RWPE2 (cell line): ENCODE measurements at regions not wholly inside any gene's neighbourhood (a gene's known extent, or its start where the extent isn't known, plus 50 kb on each side); places are given as distances from the start of the nearest gene placed in this dataset.

Experiments
- ATAC-seq: fragments of 200-7000 bp; cut with Tn5 transposase; 3 replicates; pipeline ENCODE4 v1.9.1; 2021; ENCODE audit warnings: low read depth
- DNase-seq: peaks from one replicate; pipeline ENCODE4 v3.0.0-alpha.2; 2020; ENCODE audit warnings: low spot score
- H3K27ac ChIP-seq: fragments of 450-650 bp; 2 replicates; pipeline ENCODE4 v1.5.1; 2017; ENCODE audit warnings: mild to moderate bottlenecking; ENCODE audit not compliant: poor library complexity, severe bottlenecking
- H3K27me3 ChIP-seq: fragments of 250-450 bp; sonication (Bioruptor Pico); 2 replicates; pipeline ENCODE4 v1.5.1; 2021; ENCODE audit warnings: mild to moderate bottlenecking, moderate library complexity; ENCODE audit not compliant: insufficient read depth, poor library complexity, severe bottlenecking
- H3K36me3 ChIP-seq: fragments of 250-450 bp; sonication (Bioruptor Pico); 2 replicates; pipeline ENCODE4 v1.5.1; 2020; ENCODE audit warnings: low read depth, mild to moderate bottlenecking, moderate library complexity
- H3K4me1 ChIP-seq: fragments of 250-450 bp; sonication (Bioruptor Pico); 2 replicates; pipeline ENCODE4 v1.5.1; 2021; ENCODE audit warnings: mild to moderate bottlenecking, moderate library complexity; ENCODE audit not compliant: insufficient read depth, poor library complexity, severe bottlenecking
- H3K4me3 ChIP-seq: fragments of 250-450 bp; sonication (Bioruptor Pico); 2 replicates; pipeline ENCODE4 v1.5.1; 2021; ENCODE audit warnings: mild to moderate bottlenecking, moderate library complexity; ENCODE audit not compliant: severe bottlenecking
- H3K9me3 ChIP-seq: fragments of 250-450 bp; sonication (Bioruptor Pico); 2 replicates; pipeline ENCODE4 v1.5.1; 2021; ENCODE audit warnings: mild to moderate bottlenecking, moderate library complexity; ENCODE audit not compliant: severe bottlenecking
- CTCF ChIP-seq: fragments of 450-650 bp; IDR thresholded peaks from one replicate; pipeline ENCODE4 v1.5.1; 2017; ENCODE audit warnings: mild to moderate bottlenecking, moderate library complexity; ENCODE audit not compliant: poor library complexity, severe bottlenecking

DNA sequence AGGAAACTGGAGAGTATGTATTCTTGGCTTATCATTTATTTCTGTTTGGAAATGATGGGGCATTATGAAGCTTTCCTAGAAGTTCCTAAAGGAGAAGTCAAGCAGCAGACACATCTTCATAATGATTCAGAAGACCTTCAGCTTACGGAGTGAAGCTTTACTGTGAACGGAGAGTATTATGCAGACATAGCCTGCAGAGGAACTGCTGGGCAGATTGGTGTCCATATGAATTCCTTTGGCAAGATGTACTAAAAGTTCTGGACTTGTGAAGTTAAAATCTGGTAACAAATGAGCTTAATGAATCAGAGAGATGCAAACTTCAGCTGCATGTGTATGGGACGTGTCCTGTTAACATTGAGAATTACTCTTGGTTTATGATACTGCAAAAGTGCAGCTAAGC lies 60.1 kb downstream of the NABP1 start:
- Histone ChIP-seq H3K27me3 (no peaks in the 10 kb centered on the region), H3K4me1 (no peaks in the 10 kb centered on the region), H3K36me3 (no peaks in the 10 kb centered on the region), H3K4me3 (no peak overlapping the region), H3K9me3 (no peaks in the 10 kb centered on the region), H3K27ac (no peak overlapping the region)
- no peak for TF ChIP-seq CTCF
- ATAC-seq (no peak), DNase-seq (no peak)

DNA sequence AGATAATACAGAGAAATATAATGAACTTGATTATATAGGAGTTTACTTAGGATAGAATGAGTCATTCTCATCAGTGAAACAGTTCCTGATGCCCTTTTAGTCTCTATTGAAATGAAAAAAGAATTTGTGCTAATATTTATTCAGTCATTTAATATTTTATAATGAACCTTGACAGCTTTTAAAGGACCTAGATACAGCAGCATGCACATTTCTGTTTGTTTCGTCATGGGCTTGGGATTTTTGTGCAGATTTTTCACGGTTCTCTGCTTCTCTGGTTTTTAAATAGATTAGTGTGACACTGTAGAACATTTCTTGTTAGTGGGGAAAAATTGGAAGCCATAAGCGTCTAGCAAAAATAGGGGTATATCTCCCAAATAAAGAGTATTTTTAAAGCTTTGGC lies 60.7 kb downstream of the NABP1 start:
- ATAC-seq (no peak), DNase-seq (no peak)
- no peak overlapping the region for H3K27ac ChIP-seq
- H3K4me3 ChIP-seq = no peak overlapping the region
- H3K27me3 ChIP-seq = no peaks in the 10 kb centered on the region
- H3K9me3 ChIP-seq = no peaks in the 10 kb centered on the region
- no peaks in the 10 kb centered on the region for H3K36me3 ChIP-seq
- H3K4me1 ChIP-seq = no peaks in the 10 kb centered on the region
- TF ChIP-seq CTCF = no peak

DNA sequence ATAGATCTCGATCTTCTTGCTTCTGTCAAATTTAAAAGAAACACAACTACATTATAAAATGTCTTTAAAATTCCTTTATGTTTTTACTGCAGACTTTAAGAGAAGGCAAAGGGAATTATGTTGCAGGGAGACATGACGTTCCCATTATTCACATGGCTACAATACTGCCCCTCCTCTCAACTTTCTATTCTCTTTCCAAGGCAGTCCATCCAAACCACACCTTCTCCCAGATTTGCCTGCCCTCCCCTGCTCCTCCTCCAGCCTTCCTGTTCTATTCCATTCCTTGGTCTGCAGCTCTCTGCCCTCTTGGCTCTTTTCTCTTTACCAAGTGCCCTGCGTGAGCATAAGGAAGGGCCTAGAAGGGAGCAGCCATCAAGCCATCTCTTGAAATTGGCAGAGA lies 61.3 kb downstream of the NABP1 start:
- ATAC-seq = no peak
- Histone ChIP-seq H3K9me3 (no peaks in the 10 kb centered on the region), H3K4me3 (no peak overlapping the region), H3K27ac (no peak overlapping the region), H3K4me1 (no peaks in the 10 kb centered on the region), H3K36me3 (no peaks in the 10 kb centered on the region), H3K27me3 (no peaks in the 10 kb centered on the region)
- no peak for DNase-seq
- TF ChIP-seq CTCF = no peak

DNA sequence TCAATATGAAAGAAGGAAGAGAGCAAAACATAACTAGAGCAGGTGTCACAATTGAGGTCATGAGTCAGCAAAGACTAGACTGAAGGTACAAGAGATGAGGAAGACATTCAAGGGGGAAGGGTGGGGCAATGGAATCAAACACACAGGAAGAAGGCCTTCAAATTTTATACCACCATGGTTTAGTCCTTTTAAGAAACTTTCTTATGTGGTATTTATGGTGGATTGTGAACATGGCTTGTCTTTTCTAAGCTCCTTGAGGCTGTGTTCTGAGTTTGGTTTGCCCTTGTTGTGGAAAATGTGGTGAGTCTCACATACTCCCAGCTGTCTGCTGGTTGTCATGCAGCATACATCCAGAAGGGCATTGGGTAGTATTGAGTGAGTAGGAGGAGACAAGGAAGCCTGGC lies 62.1 kb downstream of the NABP1 start:
- no peaks in the 10 kb centered on the region for H3K9me3 ChIP-seq
- TF ChIP-seq CTCF = no peak
- ATAC-seq (no peak), DNase-seq (no peak)
- H3K27ac ChIP-seq = no peak overlapping the region
- no peaks in the 10 kb centered on the region for H3K36me3 ChIP-seq
- no peak overlapping the region for H3K4me3 ChIP-seq
- H3K4me1 ChIP-seq = no peaks in the 10 kb centered on the region
- H3K27me3 ChIP-seq = no peaks in the 10 kb centered on the region

- Histone ChIP-seq H3K9me3 (no peaks in the 10 kb centered on the region), H3K4me3 (no peak overlapping the region), H3K36me3 (no peaks in the 10 kb centered on the region), H3K4me1 (no peaks in the 10 kb centered on the region), H3K27ac (no peak overlapping the region), H3K27me3 (no peaks in the 10 kb centered on the region)
- DNase-seq (no peak), ATAC-seq (no peak)
- no peak for TF ChIP-seq CTCF
Measured at GRCh38 chr2:191740759-191741158, 62.8 kb downstream of the NABP1 start.
